HG02678 (cell line): ENCODE measurements at regions not wholly inside any gene's neighbourhood (a gene's known extent, or its start where the extent isn't known, plus 50 kb on each side); places are given as distances from the start of the nearest gene placed in this dataset.

Experiments
- ATAC-seq: cut with Tn5 transposase; IDR thresholded peaks from one replicate; pipeline ENCODE4 v1.9.1; 2021; ENCODE audit warnings: mild to moderate bottlenecking, moderate library complexity; ENCODE audit not compliant: unreplicated experiment

DNA sequence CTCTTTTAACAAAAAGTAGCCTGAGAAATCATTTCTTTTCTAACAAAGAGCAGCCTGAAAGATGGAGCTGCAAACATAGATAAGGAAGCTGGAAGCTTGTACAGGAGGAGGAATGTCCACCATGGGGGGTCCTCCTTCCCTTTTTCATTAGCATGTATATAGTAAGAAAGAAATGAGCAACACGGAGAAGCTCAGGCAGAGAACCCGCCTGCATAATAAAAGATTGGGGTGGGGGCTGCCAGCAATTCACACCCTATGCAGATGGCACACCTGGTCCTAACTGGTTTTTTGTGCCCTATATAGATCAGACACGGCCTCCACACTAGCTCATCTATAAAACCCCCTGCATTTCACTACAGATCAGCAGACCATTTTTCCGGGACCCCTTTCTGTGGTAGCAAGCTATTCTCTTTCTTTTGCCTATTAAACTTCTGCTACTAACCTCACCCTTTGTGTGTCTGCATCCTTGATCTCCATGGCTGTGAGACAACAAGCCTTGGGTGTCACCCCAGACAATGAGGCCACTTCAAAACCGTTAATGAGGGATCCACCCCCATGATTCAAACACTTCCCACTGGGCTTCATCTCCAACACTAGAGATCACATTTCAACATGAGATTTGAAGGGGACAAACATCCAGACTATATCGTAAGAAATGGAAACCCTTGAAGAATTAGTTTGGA lies 167.5 kb upstream of the FREM2 start:
- no peak for ATAC-seq

GRCh38 chr13:38520041-38520440 lies 166.8 kb upstream of the FREM2 start:
- ATAC-seq, result no peak

DNA sequence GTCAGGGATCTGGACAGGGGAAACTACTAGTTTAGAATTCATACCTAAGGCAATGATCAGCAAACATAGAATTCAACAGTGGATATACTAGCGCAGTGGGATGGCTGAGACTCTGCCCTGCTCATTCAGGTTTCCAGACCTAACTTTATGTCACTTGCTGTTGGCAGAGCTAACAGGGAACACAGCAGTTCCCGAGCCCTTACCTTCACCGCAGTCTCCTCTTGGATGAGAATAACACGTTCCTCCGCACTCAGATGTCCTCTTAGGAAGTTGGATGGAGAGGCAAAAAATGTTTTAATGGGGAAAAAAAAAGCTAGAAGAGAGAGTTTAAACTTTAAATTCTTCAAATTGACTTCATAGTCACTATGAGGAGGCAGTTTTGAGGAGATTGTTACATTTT lies 159.7 kb upstream of the FREM2 start:
- ATAC-seq, result no peak

DNA sequence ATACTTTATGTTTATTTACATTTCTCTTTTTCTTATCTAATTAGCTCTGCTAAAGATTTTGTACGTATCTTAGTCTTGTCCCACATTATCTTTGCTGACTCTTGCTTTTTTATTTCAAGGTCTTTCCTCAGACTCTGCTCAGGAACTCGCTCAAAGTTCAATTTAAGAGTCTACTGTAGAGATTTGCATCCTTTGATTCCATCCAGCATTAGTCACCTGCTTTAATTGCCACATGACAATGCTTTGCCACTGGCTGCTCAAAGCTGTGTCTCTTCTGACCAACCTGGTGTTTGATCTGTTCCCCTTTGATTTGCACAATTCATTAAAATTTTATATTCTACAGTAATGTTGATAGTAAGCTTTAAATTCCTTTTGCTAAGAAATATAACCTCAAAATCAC lies 157.9 kb upstream of the FREM2 start:
- no peak for ATAC-seq

DNA sequence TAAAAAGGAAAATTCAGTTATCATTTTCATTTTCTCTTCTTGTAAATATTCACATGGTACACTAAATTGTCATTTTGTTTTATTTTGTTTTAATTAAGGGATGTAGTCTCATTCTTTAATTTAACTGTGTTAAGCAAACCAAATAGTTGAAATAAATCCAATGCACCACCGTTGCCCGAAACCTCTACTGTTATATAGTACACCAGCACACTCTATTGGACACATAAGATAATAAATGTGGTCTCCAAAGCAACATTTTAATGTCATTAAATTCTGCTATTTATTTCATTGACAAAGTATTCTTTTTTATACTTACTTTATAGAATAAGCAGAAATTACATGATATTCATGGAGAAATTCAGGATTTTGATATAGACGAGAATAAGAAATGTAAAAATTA lies 156.4 kb upstream of the FREM2 start:
- no peak for ATAC-seq

DNA sequence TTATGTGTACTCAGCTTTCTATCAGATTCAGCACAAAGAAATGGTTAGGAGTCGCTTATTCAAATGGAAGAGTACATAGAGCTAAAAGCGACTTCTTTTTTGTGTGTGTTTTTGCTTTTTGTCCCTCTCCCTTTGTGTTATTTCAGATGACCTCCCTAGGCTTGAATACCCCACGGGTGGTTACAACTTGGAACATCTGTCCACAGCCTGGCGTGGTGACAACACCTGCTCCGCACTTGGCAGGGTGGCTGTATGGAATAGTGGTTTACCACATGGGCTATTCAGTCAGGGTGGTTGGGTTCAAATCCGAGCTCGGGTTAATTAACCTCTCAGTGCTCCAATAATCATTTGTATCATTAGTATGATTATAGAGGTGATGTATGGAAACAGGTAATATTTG lies 151.6 kb upstream of the FREM2 start:
- ATAC-seq, result no peak

DNA sequence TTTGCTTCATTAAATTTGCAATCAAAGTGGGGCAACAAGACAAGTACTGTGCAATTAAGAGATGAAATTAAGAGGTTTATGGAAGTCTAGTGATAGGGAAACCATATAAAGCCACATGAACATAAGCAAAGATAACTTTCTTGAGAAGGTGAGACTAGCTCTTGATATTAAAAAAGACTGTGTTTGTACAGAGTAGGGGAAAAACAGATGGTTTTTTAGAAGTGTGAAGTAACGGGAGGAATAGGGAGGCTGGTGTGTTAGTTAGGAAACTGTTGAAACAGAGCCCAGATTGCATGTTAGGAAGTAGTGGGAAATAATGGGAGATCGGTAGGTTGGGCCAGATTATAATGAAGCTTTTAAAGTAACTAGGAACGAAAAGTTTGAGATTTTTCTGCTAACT lies 149.8 kb upstream of the FREM2 start:
- ATAC-seq, result no peak

- ATAC-seq, result no peak
These were observed 148.5 kb upstream of the FREM2 start for GRCh38 chr13:38538422-38538821.

DNA sequence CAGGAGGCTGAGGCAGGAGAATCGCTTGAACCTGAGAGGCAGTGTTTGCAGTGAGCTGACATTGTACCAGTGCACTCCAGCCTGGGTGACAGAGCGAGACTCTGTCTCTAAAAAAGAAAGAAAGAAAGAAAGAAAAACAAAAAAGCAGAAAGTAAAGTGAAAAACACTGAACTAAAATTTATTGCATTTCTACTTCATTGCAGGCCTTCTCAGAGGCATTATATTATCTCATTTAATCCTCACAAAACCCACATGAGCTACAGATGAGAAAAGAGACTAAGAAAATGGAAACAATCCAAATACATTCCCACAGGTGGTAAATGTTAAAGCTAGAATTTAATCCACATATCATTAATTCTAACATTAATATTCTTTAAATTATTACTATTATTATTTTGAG lies 147.2 kb upstream of the FREM2 start:
- no peak for ATAC-seq

DNA sequence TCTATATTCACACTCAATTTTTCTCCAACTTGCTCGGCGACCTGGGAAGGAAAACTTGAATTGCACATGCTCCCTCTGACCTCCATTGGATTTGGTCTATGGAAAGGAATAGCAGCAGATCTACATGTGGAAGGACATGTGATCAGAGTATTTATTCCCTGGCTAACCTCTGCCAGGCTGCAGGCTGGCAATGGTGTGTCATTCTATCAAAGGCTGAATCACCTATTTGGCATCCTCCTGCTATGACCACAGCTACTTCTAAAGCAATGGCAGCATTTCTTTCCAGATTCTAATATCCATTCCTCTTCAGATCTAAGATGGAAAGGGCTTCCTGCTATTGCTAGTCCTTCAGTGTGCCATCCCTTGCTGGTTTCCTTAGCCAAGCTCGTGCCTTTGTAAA lies 144.3 kb upstream of the FREM2 start:
- ATAC-seq, result no peak

- no peak for ATAC-seq
These were observed 143.3 kb upstream of the FREM2 start for GRCh38 chr13:38543561-38543960.

GRCh38 chr13:38563739-38564138 lies 123.1 kb upstream of the FREM2 start:
- no peak for ATAC-seq

- ATAC-seq, result no peak
These were observed 122.4 kb upstream of the FREM2 start for GRCh38 chr13:38564256-38565150.

GRCh38 chr13:38566023-38566422 lies 120.9 kb upstream of the FREM2 start:
- ATAC-seq, result no peak

- ATAC-seq, result no peak
These were observed 120.4 kb upstream of the FREM2 start for GRCh38 chr13:38566519-38566918.

DNA sequence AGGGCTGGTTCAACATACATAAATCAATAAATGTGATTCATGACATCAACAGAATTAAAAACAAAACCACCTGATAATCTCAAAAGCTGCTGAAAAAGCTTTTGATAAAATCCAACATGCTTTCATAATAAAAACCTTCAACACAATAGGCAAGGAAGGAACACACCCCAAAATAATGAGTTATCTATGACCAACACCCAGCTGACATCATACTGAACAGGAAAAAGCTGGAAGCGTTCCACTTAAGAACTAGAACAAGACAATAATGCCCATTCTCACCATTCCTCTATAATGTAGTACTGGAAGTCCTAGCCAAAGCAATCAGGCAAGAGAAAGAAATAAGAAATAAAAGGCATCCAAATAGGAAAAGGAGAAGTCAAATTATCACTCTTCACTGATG lies 116.2 kb upstream of the FREM2 start:
- ATAC-seq, result no peak

DNA sequence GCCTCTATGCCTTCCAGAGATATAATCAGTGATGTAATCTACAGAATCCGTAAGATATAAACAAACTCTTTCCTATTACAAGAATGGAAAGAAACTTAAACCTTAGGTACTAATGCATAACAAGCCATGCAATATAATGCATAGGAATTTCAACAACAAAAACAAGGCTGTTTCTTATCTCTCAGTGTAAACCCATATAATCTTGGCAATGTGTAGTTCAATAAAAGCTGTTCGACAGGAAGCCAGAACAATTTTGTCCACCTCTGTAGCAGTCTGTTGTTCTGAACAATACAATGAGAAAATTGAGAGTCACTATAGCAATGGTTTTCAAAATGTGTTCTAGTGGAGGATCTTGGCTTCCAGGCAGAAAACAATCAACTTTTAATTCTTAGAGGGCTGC lies 111.5 kb upstream of the FREM2 start:
- ATAC-seq, result no peak

DNA sequence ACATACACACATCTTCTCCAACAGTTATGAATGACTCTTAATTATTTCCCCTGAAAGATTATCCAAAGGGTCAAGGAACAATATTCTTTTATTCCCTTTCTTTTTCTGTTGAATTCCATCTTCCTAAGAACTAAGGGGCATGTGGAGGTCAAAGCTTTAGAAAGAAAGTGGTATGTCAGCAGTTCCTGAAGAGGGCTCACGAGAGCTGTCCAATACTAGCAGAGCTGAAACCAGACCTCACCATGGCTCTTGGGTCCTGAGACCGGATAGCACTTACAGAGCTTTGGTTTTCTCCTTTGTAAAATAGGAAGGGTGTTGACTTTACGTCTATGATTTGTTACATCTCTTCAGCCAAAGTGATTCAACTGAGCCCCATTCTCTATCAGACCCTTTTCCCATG lies 109.8 kb upstream of the FREM2 start:
- no peak for ATAC-seq

DNA sequence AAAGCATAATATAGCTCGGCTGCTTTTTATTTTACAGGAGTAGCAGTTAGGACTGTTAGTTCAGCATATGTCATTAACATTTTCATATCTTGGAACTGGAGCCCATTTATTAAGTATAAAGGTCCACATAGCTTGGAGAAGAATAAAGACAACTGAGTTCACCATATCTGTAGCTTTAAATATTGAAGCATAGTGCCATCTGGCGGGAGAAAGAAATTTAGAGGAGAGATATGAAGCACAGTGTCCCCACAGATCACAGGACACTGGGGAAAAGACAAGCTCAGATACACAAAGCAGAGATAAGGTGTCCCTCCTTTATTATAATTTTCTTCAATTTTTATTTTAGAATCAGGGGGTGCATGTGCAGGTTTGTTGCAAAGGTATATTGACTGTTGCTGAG lies 104.7 kb upstream of the FREM2 start:
- ATAC-seq, result peak; percentile 73

DNA sequence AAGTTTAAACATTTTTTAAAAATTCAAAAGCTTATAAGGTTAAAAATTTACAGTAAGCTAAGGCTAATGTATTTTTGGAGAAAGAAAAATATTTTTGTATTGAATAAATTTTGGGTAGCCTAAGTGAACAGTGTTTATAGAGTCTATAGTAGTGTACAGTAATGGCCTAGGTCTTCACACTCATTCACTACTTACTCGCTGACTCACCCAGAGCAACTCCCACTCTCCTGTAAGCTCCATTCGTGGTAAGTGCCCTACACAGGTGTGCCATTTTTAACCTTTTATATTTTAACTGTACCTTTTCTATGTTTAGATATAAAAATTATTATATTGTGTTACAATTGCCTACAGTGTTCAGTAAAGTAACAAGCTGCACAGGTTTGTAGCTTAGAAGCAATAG lies 96.6 kb upstream of the FREM2 start:
- no peak for ATAC-seq

DNA sequence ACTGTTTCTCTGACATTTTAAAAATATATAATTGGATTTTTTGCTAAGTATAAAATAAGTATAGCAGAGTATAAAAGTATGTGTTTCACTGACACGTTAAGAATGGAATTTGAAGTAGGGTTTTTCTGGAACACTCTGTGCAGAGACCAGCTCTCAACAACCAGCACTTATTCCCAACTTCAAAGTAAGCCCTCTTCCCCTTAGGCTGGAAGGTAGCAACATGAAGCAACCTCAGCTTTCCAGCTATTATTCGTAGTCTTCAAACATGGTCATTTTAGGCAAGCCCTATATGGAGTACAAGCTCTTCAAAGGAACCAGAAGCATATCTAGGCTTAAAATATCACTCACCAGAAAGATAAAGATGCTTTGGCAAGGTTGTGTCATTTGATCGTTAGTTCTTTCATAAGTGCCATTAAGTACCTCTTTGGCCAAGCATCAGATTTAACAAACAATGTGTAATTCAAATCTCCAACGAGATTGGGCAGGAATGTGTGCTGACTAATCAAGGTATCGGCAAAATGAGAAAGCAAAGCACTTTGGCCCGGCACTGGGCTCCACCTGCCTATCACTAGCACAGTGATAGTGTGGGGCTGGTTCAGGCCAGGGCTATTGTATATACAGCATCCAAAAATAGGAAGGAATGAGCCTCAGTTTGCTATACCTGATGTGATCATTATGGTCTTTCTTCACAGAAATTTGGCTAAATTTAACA lies 95.9 kb upstream of the FREM2 start:
- no peak for ATAC-seq

DNA sequence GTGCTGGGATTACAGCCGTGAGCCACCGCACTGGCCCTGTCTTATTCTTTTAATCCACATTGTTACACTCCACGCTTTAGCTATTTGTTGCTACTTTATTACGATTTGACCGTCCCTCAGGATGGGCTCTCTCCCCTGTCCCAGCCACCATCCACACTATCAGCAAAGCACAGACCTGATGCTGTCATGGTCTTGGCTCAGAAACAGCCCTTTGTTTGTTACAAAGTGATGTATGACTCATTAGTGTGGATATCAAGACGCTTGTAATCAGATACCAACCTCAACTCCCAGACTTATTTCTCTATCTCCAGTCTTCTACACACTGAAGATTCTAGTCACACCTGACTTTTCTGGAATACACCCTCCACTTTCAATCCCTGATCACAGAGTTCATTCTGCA lies 84.6 kb upstream of the FREM2 start:
- ATAC-seq, result no peak
